HFFc6 (cell line): ENCODE measurements at regions not wholly inside any gene's neighbourhood (a gene's known extent, or its start where the extent isn't known, plus 50 kb on each side); places are given as distances from the start of the nearest gene placed in this dataset.
"Not testable (repeated sequence)": the region's sequence is repeated elsewhere in the genome, so short reads cannot be mapped to it uniquely, and the experiment has no call there.

Source experiments
- DNase-seq: peaks from one replicate; pipeline ENCODE4 v3.0.0-alpha.2; 2018
- H3K27ac Mint-ChIP-seq: 2 replicates; pipeline ENCODE4 v1.8.0; 2020; ENCODE audit warnings: mild to moderate bottlenecking, mixed read lengths
- H3K27me3 Mint-ChIP-seq: 2 replicates; pipeline ENCODE4 v1.8.0; 2021; ENCODE audit warnings: mild to moderate bottlenecking, moderate library complexity, mixed read lengths; ENCODE audit not compliant: insufficient read depth
- H3K36me3 Mint-ChIP-seq: 2 replicates; pipeline ENCODE4 v1.8.0; 2021; ENCODE audit warnings: low read depth, mixed read lengths
- H3K4me1 Mint-ChIP-seq: 2 replicates; pipeline ENCODE4 v1.8.0; 2020; ENCODE audit warnings: low read depth, mixed read lengths
- H3K4me3 Mint-ChIP-seq: 2 replicates; pipeline ENCODE4 v1.8.0; 2020; ENCODE audit warnings: mild to moderate bottlenecking, moderate library complexity, mixed read lengths
- H3K9me3 Mint-ChIP-seq: 2 replicates; pipeline ENCODE4 v1.8.0; 2020; ENCODE audit warnings: mild to moderate bottlenecking, mixed read lengths
- CTCF ChIP-seq: fragments of 200-600 bp; sonication (generic); IDR thresholded peaks from 2 replicates; pipeline ENCODE4 v1.5.0; 2021; ENCODE audit warnings: antibody characterized with exemption, mild to moderate bottlenecking

DNA sequence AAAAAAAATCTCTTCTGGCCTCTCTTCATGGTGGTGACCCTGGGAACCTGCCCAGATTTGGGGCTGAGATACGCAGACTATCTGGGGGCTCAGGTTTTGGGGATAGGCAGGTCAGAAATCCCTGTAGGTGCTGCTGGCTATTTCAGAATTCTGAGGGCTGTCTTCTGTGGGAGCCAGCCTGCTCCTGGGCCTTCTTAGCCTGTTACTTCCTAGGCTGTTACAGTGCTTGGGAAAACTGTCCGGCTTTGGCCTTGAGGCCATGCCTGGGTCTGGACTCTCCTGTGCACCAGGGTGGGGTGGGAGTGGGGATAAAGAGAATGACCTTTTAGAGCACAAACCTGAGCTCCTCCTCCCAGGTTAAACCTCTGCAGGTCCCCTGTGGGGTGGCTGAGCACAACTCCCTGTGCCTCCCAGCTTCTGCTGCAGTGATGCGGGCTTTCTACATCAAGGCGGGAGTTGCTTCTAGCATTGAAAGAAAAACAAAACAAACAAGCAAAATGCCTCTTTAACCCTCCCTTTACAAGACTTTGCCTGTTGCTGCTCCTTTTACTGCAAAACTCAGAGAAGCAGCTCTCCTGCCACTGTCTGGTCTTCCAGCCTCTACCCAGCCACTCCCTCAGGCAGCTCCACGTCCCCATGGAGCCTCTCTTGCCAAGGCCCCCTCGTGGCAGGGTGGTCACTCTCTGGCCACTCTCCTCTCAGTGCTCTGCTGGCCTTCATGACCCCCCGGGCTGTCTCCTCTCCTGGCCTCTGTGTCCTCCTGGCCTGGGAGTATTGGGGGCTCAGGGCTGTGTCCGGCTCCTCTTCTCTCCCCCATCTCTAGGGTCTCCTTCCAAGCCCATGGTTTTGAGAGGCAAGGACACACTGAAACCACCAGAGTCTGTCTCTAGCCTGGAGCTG is 293.0 kb upstream of the HS6ST1 start:
- TF ChIP-seq CTCF, result no peak
- no peak for DNase-seq
- Mint-ChIP-seq H3K36me3 (no peaks in the 10 kb centered on the region), H3K27ac (no peak overlapping the region), H3K4me3 (no peak overlapping the region), H3K4me1 (no peaks in the 10 kb centered on the region), H3K27me3 (peaks cover 6% of the 10 kb centered on the region), H3K9me3 (no peaks in the 10 kb centered on the region)

DNA sequence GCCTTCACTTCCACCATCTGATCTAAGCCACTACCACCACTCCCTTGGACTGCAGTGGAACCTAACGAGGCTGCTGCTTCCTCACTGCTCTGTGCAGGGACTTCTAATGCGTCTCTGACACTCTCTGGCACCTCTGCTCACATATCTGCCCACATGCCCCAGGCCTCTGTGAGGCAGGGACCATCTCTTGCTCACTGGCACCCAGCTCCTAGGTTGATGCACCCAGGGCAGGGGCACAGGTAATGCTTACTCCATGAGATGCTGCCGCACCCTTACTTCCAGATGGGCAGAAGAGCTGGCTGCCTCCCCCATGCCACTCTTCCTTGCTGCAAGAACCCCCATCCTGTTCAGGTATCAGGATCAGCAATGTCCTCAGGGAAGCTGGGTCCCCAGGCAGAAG is 294.0 kb upstream of the HS6ST1 start:
- no peak for TF ChIP-seq CTCF
- Mint-ChIP-seq H3K27me3 (peaks cover 11% of the 10 kb centered on the region), H3K4me1 (no peaks in the 10 kb centered on the region), H3K27ac (no peak overlapping the region), H3K9me3 (no peaks in the 10 kb centered on the region), H3K4me3 (no peak overlapping the region), H3K36me3 (no peaks in the 10 kb centered on the region)
- no peak for DNase-seq

- no peak overlapping the region for H3K27ac Mint-ChIP-seq
- peaks cover 11% of the 10 kb centered on the region for H3K27me3 Mint-ChIP-seq
- DNase-seq, result no peak
- H3K36me3 Mint-ChIP-seq, result no peaks in the 10 kb centered on the region
- no peak for TF ChIP-seq CTCF
- H3K9me3 Mint-ChIP-seq, result no peaks in the 10 kb centered on the region
- H3K4me3 Mint-ChIP-seq, result no peak overlapping the region
- no peaks in the 10 kb centered on the region for H3K4me1 Mint-ChIP-seq
Measured at GRCh38 chr2:128613351-128613750, 294.7 kb upstream of the HS6ST1 start.

DNA sequence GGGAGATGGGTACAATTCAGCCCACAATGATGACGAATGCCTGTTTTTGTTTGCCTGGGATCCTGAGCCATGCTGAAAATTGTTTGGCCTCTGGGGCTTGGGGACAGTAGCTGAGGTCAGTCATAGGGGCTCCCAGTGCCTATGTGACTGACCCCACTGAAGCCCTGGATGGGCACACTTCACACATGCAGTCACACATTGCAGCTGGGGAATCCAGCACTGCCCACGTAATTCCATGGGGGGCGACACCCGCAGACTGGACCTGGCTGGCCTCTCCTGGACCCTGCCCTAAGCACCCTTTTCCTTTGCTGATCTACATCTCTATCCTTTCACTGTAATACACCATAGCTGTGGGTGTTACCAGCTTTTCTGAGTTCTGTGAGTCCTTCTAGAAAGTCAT is 295.2 kb upstream of the HS6ST1 start:
- no peak for DNase-seq
- Mint-ChIP-seq H3K27me3 (peaks cover 8% of the 10 kb centered on the region), H3K36me3 (no peaks in the 10 kb centered on the region), H3K4me1 (no peaks in the 10 kb centered on the region), H3K4me3 (no peak overlapping the region), H3K27ac (no peak overlapping the region), H3K9me3 (no peaks in the 10 kb centered on the region)
- TF ChIP-seq CTCF, result no peak

DNA sequence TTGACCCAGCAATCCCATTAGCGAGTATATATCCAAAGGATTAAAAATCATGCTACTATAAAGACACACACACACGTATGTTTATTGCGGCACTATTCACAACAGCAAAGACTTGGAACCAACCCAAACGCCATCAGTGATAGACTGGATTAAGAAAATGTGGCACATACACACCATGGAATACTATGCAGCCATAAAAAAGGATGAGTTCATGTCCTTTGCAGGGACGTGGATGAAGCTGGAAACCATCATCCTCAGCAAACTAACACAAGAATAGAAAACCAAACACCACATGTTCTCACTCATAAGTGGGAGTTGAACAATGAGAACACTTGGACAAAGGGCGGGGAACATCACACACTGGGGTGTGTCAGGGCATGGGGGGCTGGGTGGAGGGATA is 296.2 kb upstream of the HS6ST1 start:
- not testable (repeated sequence) for H3K4me1 Mint-ChIP-seq, H3K27ac Mint-ChIP-seq, DNase-seq, H3K9me3 Mint-ChIP-seq, H3K4me3 Mint-ChIP-seq, H3K36me3 Mint-ChIP-seq, H3K27me3 Mint-ChIP-seq

- H3K27me3 Mint-ChIP-seq, result peaks cover 7% of the 10 kb centered on the region
- H3K27ac Mint-ChIP-seq, result no peak overlapping the region
- H3K9me3 Mint-ChIP-seq, result no peaks in the 10 kb centered on the region
- no peak for DNase-seq
- H3K4me1 Mint-ChIP-seq, result no peaks in the 10 kb centered on the region
- no peaks in the 10 kb centered on the region for H3K36me3 Mint-ChIP-seq
- no peak for TF ChIP-seq CTCF
- no peak overlapping the region for H3K4me3 Mint-ChIP-seq
Measured at GRCh38 chr2:128615571-128615970, 296.9 kb upstream of the HS6ST1 start.
